Ureter (tissue), 1 donor: ENCODE measurements at regions not wholly inside any gene's neighbourhood (a gene's known extent, or its start where the extent isn't known, plus 50 kb on each side); places are given as distances from the start of the nearest gene placed in this dataset.
"Not testable (repeated sequence)": the region's sequence is repeated elsewhere in the genome, so short reads cannot be mapped to it uniquely, and the experiment has no call there.

ENCODE experiments used
- DNase-seq: peaks from one replicate; pipeline ENCODE4 v3.0.0-alpha.2; 2020; ENCODE audit warnings: low spot score
- donor health status: DM: yes; HTN: yes; CAD: no.

DNA sequence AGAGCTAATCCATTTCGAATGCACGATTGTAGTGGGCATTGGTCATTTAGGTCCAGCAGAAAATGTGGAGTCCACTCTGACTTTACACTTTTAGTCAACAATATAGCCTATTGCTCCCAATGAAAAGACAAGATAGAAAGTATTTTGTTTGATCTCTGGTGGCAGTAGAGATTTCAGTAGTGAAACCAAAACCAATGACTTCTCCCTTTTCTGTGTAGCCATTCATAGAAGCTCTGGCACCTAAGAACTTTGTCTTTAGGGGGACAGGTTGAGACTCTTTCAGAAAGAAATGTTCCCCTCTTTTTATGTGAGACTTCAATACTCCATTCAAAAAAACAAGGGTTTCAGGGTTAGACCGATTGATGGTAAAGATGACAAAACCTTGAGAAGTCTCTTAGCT is 510.8 kb upstream of the POU3F2 start:
- no peak for DNase-seq

DNA sequence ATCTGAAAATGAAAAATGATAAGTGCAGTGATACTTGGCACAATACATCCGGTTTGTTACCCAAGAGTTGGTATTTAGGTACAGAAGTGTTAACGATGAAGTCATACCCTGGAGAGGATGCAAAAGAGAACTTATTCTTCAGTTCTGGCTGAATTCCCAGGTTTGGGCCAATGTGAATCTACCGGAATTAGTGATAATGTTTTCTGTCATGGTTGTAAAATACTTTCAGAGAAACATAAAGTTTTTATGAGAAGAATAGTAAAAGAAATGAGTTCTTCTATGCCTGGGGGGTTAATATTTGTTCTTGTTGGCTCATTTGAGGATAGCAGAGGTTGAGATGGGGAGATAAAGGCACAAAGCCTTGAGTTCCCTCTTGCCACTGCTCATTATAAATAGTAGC is 509.9 kb upstream of the POU3F2 start:
- DNase-seq: no peak

DNA sequence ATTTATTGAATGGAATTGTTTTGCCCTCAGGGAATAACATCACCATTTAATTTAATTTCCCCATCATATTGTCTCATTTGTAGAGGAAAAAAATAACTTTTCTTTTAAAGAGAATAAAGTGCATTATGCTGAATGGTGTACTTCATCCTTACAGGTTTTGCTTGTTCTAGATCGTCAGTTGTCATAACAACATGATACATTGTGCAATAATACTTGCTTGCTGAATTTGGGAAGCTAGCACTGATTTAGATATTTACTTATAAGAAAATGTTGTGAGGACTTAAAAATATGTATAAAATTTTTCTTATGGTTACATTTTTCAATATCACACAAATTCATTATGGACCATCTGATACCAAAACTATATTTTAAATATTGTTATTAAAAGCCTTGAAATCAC is 509.0 kb upstream of the POU3F2 start:
- no peak for DNase-seq

DNA sequence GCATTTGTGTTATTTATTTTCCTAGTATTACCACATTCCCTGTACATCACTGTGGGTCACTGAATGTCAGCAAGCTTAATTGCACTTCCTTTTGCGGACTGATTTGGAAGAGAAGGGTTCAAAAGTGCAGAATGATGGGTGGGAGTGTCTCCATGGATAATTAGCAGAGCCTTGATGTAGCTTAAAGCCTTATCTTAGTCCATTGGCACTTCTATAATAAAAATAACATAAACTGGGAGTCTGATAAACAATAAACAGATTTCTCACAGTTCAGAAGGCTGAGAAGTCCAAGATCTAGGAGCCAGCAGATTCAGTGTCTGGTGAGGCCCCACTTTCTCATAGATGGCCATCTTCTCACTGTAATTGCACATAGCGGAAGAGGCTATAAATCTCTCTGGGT is 501.1 kb upstream of the POU3F2 start:
- no peak for DNase-seq

DNA sequence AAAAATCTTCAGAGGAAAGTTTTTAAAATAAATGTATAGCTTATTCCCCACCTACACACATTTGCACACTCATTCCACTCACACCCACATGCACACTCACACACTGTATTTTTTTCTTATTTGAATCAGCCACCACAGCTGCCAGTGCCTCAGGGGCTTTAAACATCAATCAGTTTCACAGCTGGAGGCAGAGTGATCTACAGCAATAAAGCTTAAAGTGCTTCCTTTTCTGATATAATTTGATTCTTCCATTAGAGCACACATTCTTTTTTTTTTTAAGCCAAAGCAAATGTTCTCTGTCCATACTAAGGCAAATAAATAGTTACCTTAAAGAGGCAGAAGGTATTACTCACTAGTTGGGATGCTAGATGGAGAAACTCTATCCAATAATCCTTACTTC is 498.8 kb upstream of the POU3F2 start:
- DNase-seq: no peak

DNA sequence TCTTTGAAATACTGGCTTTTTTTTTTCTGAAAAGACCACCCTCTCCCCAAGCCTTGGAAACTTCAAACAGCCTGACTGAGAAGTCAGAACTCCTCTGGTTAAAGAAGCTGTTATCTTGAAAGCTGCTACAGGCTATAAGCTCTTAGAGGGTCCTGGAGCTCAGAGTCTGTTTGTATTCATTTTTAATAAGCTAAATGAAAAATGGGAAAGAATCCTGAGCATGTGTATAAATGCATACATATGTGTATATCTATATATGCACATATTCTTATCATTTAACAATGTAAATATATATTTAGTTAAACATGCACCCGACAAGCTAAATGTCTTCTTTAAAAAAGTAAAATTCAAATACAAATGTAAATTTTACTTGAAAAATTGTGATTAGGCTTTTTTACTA is 494.9 kb upstream of the POU3F2 start:
- DNase-seq: no peak

DNA sequence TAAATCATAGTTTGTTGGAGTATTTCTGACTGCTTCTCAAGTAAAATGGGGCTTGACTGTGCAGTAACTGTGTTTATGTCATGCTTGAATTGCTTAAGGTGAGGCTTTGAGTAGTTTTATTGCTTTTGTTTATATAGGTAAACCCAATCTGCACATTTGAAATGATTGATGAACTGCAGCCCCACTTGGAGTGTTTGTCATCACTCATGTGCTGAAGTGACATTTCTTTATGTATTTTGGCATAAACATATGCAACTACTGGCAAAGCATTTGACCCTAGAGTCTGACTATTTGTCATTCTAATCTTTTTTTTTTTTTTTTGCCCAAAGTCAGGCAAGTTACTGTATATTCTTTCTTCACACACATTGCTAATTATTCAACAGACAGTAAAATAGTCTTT is 491.4 kb upstream of the POU3F2 start:
- DNase-seq: no peak

DNA sequence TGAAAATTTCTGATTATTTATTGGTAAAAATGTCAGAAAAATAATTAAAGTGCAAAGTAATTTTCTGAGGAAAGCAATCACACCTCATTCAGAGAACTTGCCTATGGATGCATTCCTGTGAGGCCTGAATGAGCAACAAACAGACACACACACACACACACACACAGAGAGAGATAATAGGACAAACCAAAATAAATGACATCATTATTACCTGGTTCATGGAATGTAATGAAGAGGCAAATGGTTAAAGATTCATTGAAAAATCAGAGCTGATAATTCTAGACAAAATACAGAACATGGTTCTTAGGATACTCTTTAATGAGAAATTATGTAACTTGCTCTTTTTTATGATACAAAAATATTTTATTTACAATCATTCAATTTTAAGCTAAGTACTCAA is 490.6 kb upstream of the POU3F2 start:
- no peak for DNase-seq

DNA sequence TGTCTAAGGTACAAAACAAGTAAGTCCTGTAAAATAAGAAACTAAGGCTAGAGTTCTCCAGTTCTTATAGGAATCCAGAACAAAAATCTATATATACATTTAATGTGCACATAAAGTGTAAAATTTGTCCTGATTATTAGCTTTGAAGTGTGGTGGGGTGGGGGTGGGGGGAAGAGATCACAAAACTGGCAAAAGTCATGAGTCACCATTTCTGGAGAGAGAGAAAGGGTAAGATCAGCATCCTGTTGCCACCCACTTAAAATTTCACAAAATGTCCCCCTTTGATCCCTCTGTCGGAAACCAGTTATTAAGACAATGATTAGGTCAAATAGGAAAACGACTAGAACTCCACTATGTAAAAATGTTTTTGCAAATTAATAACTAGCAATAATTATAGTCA is 482.0 kb upstream of the POU3F2 start:
- DNase-seq: no peak

DNA sequence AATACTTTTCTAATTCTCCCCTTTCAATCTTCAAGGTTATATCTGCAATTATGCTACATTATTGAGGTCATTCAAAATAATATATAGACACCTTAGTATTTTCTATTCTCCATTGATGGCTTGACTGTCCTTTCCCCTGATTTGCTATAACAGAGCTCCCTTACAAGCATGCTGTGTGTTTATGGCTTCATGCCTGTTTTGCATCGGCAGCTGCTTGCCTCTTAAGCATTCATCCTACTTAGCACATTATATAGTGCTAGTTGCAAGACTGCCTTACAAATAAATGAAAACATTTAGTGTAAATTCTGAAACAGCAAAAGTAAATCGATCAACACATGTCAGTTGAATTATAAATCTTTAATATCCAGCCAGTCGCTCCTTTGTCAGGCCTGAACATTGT is 476.2 kb upstream of the POU3F2 start:
- no peak for DNase-seq

DNA sequence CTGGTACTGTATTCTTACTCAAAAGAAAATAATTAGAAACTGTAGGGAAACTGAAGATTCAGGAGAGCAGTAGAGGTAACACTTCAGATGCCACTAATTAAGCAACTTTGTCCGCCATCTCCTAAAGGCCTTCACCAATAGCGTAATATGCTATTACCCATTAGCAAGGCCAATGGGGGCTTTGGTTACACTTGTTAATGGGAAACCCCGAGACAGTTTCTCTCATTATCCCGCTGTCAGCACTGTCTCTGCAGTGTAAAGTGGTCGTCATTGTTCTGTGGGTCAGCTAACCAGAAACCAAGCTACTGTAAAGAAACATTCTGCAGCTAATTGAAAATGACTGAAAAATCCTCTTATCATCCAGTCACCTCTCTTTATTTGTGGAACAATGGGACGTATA is 468.0 kb upstream of the POU3F2 start:
- DNase-seq: no peak

DNA sequence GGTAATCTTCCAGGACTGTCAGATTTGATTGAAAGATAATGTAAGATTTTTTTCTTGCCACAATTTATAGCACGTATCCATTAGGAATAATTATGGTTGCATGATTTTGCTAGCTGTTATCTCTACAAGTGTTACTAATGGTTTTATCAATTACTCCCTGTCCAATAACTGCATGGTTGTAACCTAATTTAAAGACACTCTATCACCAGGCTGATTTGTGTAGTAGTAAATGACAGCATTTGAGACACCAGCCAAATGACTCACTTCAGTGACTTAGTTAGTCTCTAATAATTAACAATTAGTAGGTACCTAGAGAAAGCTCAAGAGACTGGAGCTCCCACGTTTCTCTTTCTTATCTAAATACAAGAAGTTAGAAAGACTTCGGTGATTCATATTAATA is 453.8 kb upstream of the POU3F2 start:
- DNase-seq: no peak

DNA sequence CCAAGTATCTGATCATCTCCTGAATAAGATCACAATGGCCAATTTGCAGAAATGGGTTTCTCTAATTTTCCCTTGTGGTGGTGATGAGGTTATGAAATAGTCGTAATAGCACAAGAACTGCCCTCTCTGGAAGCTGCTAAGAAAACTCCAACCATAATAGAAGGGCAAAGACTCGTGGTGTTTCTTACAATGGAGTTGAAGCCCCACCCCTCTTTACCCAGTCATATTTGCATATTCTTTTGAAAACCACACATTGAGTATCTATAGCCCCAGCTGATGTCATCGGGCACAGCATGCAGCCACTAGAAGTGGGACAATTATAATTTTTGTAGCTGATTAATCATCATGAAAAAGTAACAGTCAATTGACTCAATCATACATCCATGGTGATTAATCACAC is 452.1 kb upstream of the POU3F2 start:
- no peak for DNase-seq

DNA sequence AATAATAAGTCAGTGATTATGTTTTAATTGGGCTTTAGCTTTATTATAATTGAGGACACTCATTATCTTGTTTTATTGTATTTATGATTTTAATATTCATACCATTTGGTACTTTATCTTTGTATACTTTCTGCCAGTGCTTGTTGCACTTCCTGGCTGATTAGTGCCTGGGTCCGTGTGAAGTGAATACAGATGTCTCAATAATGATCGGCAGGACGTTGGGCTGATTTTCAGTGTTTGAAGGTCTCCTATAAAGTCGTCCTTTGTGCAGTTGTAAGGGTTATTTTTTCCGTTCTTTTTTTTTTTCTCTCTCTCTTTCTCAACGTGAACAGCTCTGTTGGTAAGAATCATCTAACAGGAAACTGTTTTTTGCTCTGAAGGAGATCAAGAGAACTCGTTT is 450.0 kb upstream of the POU3F2 start:
- no peak for DNase-seq

DNA sequence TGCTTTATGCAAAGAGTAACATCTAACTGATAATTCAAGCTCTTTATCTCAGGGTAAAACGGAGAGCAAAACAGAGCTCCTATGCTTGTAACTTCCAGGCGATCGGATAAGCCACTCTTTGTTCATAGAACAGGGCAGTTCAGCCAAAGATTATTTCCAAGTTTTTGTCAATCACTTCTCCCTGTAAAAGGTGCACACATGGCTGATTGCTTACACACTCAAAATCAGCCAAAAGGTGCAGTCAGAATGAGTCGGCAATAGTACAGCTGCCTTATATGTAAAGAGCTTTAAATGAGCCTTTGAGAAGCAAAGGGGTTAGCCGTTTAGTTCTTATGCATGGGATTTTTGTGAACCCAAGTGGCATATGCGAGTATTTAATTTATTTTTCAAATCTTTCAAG is 449.6 kb upstream of the POU3F2 start:
- DNase-seq: no peak

DNA sequence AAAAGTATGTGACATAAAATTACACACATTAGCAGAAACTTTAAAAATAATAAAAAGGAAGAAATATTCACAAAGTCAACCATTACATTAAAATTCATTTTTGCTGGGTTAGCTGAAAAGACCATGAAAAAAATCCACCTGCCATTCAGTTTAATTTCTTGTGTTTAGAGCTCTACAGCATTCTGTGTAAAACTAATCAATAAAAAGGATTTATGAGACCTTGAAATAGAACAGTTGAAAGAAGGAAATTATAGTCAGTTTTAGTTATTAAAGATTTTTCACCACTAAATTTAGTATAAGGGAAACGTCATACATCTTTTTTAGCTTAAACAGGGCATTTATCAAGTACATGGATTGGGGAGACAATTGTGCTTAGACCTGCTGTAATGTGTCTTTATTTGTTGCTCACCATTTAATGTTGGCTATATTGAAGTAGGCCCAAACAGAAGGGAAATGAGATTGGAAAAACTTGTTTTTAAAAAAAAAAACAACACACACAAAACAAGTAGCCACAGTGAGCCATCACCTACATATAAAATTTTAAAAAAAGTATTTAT is 438.7 kb upstream of the POU3F2 start:
- DNase-seq: no peak

DNA sequence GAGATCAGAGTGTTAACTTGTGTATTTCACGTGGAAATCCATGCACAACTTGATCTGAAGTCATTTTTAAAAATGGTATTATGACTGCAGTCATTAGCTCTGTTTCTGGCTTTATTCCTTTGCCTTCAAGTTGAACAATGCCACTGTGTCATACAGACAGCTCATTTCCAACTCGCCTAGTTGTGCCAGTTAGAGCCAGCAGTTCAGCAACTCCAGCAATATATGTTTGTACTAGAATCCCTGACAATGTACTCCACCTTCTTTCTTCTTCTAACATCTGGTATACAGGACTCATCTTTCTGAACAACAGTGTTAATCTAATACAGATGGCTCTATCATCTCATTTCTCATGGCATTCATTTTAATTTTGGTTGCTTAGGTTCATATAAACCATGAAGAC is 418.3 kb upstream of the POU3F2 start:
- no peak for DNase-seq

DNA sequence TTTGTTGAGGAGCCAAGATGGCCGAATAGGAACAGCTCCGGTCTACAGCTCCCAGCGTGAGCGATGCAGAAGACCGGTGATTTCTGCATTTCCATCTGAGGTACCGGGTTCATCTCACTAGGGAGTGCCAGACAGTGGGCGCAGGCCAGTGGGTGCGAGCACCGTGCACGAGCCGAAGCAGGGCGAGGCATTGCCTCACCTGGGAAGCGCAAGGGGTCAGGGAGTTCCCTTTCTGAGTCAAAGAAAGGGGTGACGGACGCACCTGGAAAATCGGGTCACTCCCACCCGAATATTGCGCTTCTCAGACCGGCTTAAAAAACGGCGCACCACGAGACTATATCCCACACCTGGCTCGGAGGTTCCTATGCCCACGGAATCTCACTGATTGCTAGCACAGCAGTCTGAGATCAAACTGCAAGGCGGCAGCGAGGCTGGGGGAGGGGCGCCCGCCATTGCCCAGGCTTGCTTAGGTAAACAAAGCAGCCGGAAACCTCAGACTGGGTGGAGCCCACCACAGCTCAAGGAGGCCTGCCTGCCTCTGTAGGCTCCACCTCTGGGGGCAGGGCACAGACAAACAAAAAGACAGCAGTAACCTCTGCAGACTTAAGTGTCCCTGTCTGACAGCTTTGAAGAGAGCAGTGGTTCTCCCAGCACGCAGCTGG is 417.7 kb upstream of the POU3F2 start:
- not testable (repeated sequence) for DNase-seq

DNA sequence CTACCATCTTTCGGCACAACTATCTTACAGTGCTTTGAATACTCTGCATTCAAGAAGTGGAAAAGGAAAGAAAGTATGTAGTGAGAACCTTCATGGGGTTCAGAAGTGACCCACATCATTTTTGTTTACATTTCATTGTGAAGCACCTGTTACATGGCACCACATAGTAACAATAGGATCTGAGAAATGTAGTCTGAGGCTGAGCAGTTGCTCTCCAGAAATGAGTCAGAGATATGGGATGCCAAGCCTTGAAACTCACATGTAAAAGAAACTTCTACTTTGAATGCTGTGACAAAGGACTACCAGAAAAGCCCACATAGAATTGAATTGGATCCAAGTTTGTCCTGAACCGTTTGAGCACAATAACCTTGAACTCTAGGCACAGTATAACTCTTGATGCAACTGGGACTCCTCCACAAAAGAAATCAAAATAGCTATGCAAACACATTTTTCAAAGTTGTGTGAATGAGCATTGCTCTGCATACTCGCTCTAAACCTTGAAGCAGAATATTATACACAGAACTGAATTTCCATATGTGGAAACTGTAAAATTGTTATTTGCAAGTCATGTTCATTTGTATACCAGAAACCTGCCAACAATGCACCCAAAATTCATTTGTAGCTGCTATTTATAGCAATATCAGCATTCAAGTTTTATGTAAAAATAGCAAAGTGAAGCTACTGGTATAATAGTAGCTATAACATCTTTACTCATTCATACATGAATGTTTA is 400.9 kb upstream of the POU3F2 start:
- DNase-seq: no peak

DNA sequence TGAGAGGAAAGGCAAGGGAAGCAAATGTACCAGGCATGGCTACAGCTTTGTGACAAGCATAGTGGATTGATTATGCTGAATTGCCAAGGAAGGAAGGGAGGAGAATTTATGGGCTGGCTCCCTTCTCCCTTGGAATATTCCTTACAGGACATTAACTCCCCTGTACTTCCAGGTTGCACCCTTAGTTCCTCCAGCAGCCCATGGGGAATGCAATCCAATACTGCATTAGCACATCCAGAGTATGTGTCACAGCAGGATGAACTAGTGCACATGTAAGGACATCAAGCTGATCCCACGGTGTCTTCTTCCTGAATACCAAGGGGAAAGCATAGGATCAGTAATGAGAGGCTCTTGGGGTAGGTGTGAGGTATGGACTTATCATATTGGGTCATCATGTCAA is 390.7 kb upstream of the POU3F2 start:
- no peak for DNase-seq

DNA sequence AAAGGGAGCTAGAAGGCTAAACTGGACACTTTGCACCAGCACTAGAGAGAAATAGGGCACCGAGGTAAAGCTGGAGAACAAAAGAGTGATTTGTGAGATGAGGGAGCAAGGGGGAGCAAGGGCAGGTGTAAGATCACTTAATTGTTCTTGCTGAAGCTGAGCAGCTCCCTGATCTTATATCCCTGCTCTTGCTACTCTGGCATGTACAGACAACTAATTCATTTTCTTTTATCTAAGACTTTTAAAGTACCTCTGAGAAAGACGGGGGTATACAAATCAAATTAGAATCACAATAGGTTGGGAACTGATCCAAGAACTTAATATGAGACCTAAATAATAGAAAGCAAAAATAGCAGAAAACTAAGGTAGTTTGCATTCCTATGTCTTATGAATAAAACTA is 381.7 kb upstream of the POU3F2 start:
- no peak for DNase-seq

DNA sequence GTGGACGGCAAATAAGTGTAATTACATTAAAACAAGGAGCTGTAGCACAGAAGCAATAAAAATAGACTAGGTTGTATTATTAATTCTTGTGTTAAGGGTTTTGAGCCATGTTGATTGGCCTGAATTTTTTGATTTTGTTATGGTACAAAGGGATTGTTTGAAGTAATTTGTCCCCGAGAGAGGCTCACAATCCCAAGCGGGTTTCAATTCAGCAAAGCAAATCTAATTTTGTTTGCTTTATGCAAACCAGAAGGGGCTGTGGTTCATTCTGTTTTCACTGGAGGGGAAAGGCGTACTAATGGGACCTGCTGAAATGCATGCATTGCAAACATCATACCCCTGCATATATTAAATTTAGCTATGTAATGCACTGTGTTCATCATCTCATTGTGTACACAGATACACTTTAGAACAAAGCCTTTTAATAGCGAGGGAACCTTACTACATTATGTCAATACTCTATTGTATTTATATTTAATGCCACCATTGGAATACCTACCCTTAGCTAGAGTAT is 379.5 kb upstream of the POU3F2 start:
- DNase-seq: no peak

DNA sequence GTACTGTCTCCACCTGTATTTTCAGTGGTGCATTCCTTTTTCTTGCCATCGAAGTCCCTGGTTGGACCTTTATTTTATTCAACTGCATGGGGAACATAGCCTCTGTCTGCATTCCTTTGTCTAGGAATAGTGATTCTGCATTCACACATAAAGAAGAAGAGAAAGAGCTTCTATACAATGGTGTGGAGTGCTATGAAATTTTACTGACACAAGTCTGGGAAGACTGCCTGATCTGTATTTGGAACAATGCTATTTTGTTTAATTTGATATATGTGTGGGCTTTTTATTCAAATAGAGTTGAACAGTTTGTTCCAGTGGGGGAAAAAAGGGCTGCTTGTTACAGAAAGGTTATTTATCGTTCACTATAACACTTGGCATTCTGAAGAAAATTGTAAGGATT is 375.7 kb upstream of the POU3F2 start:
- no peak for DNase-seq
